PC-9 (cell line): ENCODE measurements at regions not wholly inside any gene's neighbourhood (a gene's known extent, or its start where the extent isn't known, plus 50 kb on each side); places are given as distances from the start of the nearest gene placed in this dataset.

Experiments
- EZH2 ChIP-seq: fragments of 200-600 bp; sonication (generic); IDR thresholded peaks from 2 replicates; pipeline ENCODE4 v1.8.0; 2017; ENCODE audit warnings: antibody characterized with exemption, low read depth
- TF ChIP-seq, protein P1 (sequence below): fragments of 200-600 bp; sonication (generic); conservative IDR thresholded peaks from 2 replicates; pipeline ENCODE4 v1.6.1; 2017; ENCODE audit warnings: mixed run types, antibody characterized with exemption, mild to moderate bottlenecking, moderate library complexity

DNA sequence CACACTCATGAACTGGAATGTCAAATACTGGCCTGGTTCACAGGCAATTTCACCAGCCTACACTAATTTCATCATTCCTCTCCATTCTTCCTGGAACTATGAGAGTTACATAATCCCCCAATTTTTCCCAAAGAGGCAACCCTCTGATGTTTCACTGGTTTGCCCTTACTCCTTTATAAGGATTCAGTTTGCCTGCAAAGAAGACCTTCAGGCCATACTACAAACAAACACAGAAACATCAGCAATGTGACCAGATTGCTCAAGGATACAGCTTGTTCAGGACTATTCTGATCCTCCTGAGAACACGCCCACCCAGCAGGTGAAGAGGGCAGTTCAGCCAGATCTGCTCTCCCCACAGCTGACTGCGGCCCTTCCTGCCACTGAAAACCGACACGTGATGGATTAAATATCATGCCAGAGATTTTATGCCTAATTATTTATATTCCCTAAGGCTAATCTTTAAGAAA lies 215.5 kb downstream of the ETAA1 start:
- TF ChIP-seq EZH2: no peak
- TF ChIP-seq, protein P1, sequence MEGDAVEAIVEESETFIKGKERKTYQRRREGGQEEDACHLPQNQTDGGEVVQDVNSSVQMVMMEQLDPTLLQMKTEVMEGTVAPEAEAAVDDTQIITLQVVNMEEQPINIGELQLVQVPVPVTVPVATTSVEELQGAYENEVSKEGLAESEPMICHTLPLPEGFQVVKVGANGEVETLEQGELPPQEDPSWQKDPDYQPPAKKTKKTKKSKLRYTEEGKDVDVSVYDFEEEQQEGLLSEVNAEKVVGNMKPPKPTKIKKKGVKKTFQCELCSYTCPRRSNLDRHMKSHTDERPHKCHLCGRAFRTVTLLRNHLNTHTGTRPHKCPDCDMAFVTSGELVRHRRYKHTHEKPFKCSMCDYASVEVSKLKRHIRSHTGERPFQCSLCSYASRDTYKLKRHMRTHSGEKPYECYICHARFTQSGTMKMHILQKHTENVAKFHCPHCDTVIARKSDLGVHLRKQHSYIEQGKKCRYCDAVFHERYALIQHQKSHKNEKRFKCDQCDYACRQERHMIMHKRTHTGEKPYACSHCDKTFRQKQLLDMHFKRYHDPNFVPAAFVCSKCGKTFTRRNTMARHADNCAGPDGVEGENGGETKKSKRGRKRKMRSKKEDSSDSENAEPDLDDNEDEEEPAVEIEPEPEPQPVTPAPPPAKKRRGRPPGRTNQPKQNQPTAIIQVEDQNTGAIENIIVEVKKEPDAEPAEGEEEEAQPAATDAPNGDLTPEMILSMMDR: no peak
